ENCODE measurements at regions not wholly inside any gene's neighbourhood (a gene's known extent, or its start where the extent isn't known, plus 50 kb on each side); places are given as distances from the start of the nearest gene placed in this dataset.

DNA sequence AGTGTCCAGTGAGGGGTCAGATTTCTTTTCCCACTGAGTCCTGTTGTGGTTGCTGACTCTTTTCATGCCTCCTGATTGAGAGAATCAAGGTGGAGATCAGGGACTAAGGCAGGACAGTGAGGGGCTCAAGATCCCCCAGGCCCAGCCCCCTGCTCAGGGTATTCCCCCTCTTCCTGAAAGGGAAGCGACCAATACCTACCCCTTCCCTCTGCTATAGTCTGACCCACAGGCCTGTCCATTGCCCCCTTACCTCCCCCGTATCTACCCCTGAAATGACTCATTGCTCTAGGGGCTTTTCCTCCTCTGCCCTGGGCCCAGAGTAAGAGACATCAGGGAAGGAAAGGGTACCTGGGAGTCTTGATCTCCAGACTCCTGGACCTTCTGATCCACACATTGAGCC lies 1320.5 kb downstream of the UQCRFS1 start:
- no peak overlapping the region for H3K27ac Mint-ChIP-seq
- no peaks in the 10 kb centered on the region for H3K4me1 Mint-ChIP-seq
- DNase-seq = no peak
- no peaks in the 10 kb centered on the region for H3K27me3 Mint-ChIP-seq
- no peaks in the 10 kb centered on the region for H3K36me3 Mint-ChIP-seq
- H3K4me3 Mint-ChIP-seq = no peak overlapping the region
- peaks cover 41% of the 10 kb centered on the region for H3K9me3 Mint-ChIP-seq
- CTCF ChIA-PET = no interaction called here

DNA sequence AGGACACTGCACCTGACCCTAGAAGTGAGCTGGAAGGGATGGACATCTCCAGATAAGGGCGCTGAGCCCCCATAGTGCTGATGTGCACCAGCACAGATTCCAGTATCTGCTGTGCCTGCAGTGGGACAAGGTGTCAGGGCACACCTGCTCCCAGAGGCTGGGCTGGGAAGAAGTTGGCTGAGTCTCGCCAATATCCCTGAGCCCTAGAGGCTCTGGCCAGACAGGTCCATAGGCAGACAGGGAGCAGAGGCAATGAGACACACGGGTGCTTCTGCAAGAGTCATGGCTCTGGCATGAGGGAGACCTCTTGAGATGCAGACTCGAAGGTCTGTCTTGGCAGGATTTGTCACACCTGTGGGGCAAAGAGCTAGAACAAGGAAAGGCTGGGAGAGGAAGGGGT lies 1321.5 kb downstream of the UQCRFS1 start:
- CTCF ChIA-PET = no interaction called here

GRCh38 chr19:27890696-27891095 lies 1322.3 kb downstream of the UQCRFS1 start:
- H3K4me1 Mint-ChIP-seq = no peaks in the 10 kb centered on the region
- no peak for DNase-seq
- CTCF ChIA-PET = no interaction called here
- no peaks in the 10 kb centered on the region for H3K27me3 Mint-ChIP-seq
- no peak overlapping the region for H3K4me3 Mint-ChIP-seq
- H3K27ac Mint-ChIP-seq = no peak overlapping the region
- peaks cover 49% of the 10 kb centered on the region for H3K9me3 Mint-ChIP-seq
- no peaks in the 10 kb centered on the region for H3K36me3 Mint-ChIP-seq

More for the DNA sequence above, 1321.5 kb downstream of the UQCRFS1 start:
- no peaks in the 10 kb centered on the region for H3K27me3 Mint-ChIP-seq
- H3K4me3 Mint-ChIP-seq = no peak overlapping the region
- no peak overlapping the region for H3K27ac Mint-ChIP-seq
- H3K9me3 Mint-ChIP-seq = peaks cover 46% of the 10 kb centered on the region
- no peaks in the 10 kb centered on the region for H3K4me1 Mint-ChIP-seq
- DNase-seq = no peak
- no peaks in the 10 kb centered on the region for H3K36me3 Mint-ChIP-seq

- no peak for DNase-seq
- Mint-ChIP-seq H3K36me3 (no peaks in the 10 kb centered on the region), H3K27me3 (no peaks in the 10 kb centered on the region), H3K9me3 (peaks cover 48% of the 10 kb centered on the region), H3K4me3 (no peak overlapping the region), H3K27ac (no peak overlapping the region), H3K4me1 (no peaks in the 10 kb centered on the region)
- CTCF ChIA-PET = no interaction called here
These were observed 1322.7 kb downstream of the UQCRFS1 start for GRCh38 chr19:27890206-27890605.

GRCh38 chr19:27889156-27889555 lies 1323.8 kb downstream of the UQCRFS1 start:
- H3K27me3 Mint-ChIP-seq = no peaks in the 10 kb centered on the region
- DNase-seq = no peak
- no peaks in the 10 kb centered on the region for H3K4me1 Mint-ChIP-seq
- no peaks in the 10 kb centered on the region for H3K36me3 Mint-ChIP-seq
- H3K9me3 Mint-ChIP-seq = peaks cover 44% of the 10 kb centered on the region
- no peak overlapping the region for H3K4me3 Mint-ChIP-seq
- CTCF ChIA-PET = no interaction called here
- H3K27ac Mint-ChIP-seq = no peak overlapping the region

- DNase-seq = no peak
- CTCF ChIA-PET = no interaction called here
- Mint-ChIP-seq H3K27me3 (no peaks in the 10 kb centered on the region), H3K9me3 (peaks cover 40% of the 10 kb centered on the region), H3K4me1 (no peaks in the 10 kb centered on the region), H3K4me3 (no peak overlapping the region), H3K27ac (no peak overlapping the region), H3K36me3 (no peaks in the 10 kb centered on the region)
These were observed 1325.0 kb downstream of the UQCRFS1 start for GRCh38 chr19:27887946-27888345.

DNA sequence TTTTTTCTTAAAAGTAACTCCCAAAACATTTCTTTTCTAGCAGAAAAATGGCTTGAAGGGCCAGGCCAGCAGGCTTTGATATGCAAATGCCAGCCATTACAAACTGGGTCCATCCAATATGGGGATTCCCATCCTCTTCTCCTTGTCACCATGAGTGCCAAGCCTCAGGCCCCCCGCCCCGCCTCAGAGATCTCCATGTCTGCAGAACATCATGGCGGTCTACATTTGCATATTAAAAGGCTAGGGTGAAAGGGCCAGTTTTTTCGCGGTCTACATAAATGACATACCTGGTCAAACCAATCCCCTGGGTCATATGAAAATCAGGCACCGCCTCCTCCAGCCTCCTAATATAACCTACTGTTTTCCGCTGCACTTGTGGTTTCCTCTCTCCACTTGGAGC lies 1327.6 kb downstream of the UQCRFS1 start:
- H3K36me3 Mint-ChIP-seq = no peaks in the 10 kb centered on the region
- H3K27ac Mint-ChIP-seq = no peak overlapping the region
- no peaks in the 10 kb centered on the region for H3K27me3 Mint-ChIP-seq
- CTCF ChIA-PET = no interaction called here
- no peak overlapping the region for H3K4me3 Mint-ChIP-seq
- DNase-seq = no peak
- no peaks in the 10 kb centered on the region for H3K4me1 Mint-ChIP-seq
- peaks cover 32% of the 10 kb centered on the region for H3K9me3 Mint-ChIP-seq

DNA sequence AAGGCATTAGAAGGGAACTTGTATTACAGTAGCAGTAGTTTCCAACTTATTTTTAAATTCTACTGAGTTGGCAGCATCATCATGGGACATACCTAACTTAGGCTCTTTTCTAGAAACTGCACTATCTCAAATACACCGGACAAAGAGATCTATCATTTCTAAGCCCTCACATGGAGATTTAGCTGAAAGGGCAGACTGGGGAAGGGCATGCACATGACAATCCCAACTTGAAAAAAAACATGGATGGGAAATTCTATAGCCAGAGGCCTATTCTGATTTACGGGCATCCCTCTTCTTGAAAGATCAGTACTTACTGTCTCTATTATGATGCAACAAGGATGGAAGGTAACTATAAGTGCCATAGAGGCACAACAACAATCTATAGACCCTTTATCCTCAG lies 1328.6 kb downstream of the UQCRFS1 start:
- no peaks in the 10 kb centered on the region for H3K27me3 Mint-ChIP-seq
- peaks cover 32% of the 10 kb centered on the region for H3K9me3 Mint-ChIP-seq
- CTCF ChIA-PET = no interaction called here
- H3K27ac Mint-ChIP-seq = no peak overlapping the region
- H3K4me1 Mint-ChIP-seq = no peaks in the 10 kb centered on the region
- no peak overlapping the region for H3K4me3 Mint-ChIP-seq
- no peaks in the 10 kb centered on the region for H3K36me3 Mint-ChIP-seq
- no peak for DNase-seq

GRCh38 chr19:27881213-27881612 lies 1331.7 kb downstream of the UQCRFS1 start:
- H3K36me3 Mint-ChIP-seq = no peaks in the 10 kb centered on the region
- no peak overlapping the region for H3K4me3 Mint-ChIP-seq
- DNase-seq = no peak
- CTCF ChIA-PET = no interaction called here
- no peaks in the 10 kb centered on the region for H3K4me1 Mint-ChIP-seq
- peaks cover 30% of the 10 kb centered on the region for H3K9me3 Mint-ChIP-seq
- no peaks in the 10 kb centered on the region for H3K27me3 Mint-ChIP-seq
- no peak overlapping the region for H3K27ac Mint-ChIP-seq

DNA sequence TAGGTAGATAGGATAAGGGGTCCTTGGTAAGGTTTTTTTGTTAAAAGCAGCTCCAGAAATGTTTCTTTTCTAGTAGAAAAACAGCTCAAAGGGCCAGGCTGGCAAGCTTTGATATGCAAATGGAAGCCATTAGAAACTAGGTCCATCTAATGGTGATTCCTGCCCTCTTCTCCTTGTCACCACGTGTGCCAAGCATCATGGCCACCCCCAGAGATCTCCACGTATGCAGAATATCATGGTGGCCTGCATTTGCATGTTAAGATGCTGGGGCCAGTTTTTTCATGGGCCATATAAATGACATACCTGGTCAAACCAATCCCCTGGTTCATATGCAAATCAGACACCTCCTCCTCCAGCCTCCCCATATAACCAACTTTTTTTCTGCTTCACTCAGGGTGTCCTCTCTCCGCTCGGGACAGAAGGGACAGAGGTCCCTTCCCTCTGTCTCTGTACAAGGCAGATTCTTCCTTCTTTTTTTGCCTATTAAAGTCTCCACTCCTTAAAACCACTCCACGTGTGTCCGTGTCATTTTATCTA lies 1335.9 kb downstream of the UQCRFS1 start:
- Mint-ChIP-seq H3K27ac (no peak overlapping the region), H3K27me3 (no peaks in the 10 kb centered on the region), H3K4me1 (no peaks in the 10 kb centered on the region), H3K36me3 (no peaks in the 10 kb centered on the region), H3K9me3 (peaks cover 24% of the 10 kb centered on the region), H3K4me3 (no peak overlapping the region)
- CTCF ChIA-PET = no interaction called here
- DNase-seq = no peak

GRCh38 chr19:27876489-27876888 lies 1336.5 kb downstream of the UQCRFS1 start:
- peaks cover 24% of the 10 kb centered on the region for H3K9me3 Mint-ChIP-seq
- H3K27ac Mint-ChIP-seq = no peak overlapping the region
- CTCF ChIA-PET = no interaction called here
- no peak for DNase-seq
- H3K4me3 Mint-ChIP-seq = no peak overlapping the region
- H3K27me3 Mint-ChIP-seq = no peaks in the 10 kb centered on the region
- no peaks in the 10 kb centered on the region for H3K4me1 Mint-ChIP-seq
- H3K36me3 Mint-ChIP-seq = no peaks in the 10 kb centered on the region

GRCh38 chr19:27872370-27872769 lies 1340.6 kb downstream of the UQCRFS1 start:
- no peak for DNase-seq
- no peaks in the 10 kb centered on the region for H3K4me1 Mint-ChIP-seq
- CTCF ChIA-PET = no interaction called here

GRCh38 chr19:27870293-27870692 lies 1342.7 kb downstream of the UQCRFS1 start:
- Mint-ChIP-seq H3K27ac (no peak overlapping the region), H3K27me3 (no peaks in the 10 kb centered on the region), H3K36me3 (no peaks in the 10 kb centered on the region), H3K4me1 (no peaks in the 10 kb centered on the region), H3K9me3 (peaks cover 16% of the 10 kb centered on the region), H3K4me3 (no peak overlapping the region)
- DNase-seq = no peak
- CTCF ChIA-PET = no interaction called here

More at GRCh38 chr19:27872370-27872769, 1340.6 kb downstream of the UQCRFS1 start:
- no peaks in the 10 kb centered on the region for H3K27me3 Mint-ChIP-seq
- no peaks in the 10 kb centered on the region for H3K36me3 Mint-ChIP-seq
- H3K27ac Mint-ChIP-seq = no peak overlapping the region
- no peak overlapping the region for H3K4me3 Mint-ChIP-seq
- peaks cover 16% of the 10 kb centered on the region for H3K9me3 Mint-ChIP-seq

- CTCF ChIA-PET = no interaction called here
- H3K27me3 Mint-ChIP-seq = no peaks in the 10 kb centered on the region
- no peaks in the 10 kb centered on the region for H3K4me1 Mint-ChIP-seq
- H3K9me3 Mint-ChIP-seq = peaks cover 28% of the 10 kb centered on the region
- no peaks in the 10 kb centered on the region for H3K36me3 Mint-ChIP-seq
- no peak overlapping the region for H3K27ac Mint-ChIP-seq
- DNase-seq = no peak
- no peak overlapping the region for H3K4me3 Mint-ChIP-seq
These were observed 1344.9 kb downstream of the UQCRFS1 start for GRCh38 chr19:27868007-27868406.

- Mint-ChIP-seq H3K9me3 (peaks cover 37% of the 10 kb centered on the region), H3K4me3 (no peak overlapping the region), H3K27me3 (no peaks in the 10 kb centered on the region), H3K4me1 (no peaks in the 10 kb centered on the region), H3K27ac (no peak overlapping the region), H3K36me3 (no peaks in the 10 kb centered on the region)
- CTCF ChIA-PET = no interaction called here
- DNase-seq = no peak
These were observed 1346.8 kb downstream of the UQCRFS1 start for GRCh38 chr19:27865927-27866777.
